Endothelial cell of umbilical vein (primary cell): ENCODE measurements at regions not wholly inside any gene's neighbourhood (a gene's known extent, or its start where the extent isn't known, plus 50 kb on each side); places are given as distances from the start of the nearest gene placed in this dataset.

Experiments used
- EZH2 ChIP-seq: IDR thresholded peaks from 2 replicates; pipeline ENCODE4 v1.6.1; 2012; ENCODE audit warnings: borderline replicate concordance, low read depth, mild to moderate bottlenecking, moderate library complexity, low read length, inconsistent platforms; ENCODE audit not compliant: severe bottlenecking
- FOS ChIP-seq: IDR thresholded peaks from 2 replicates; pipeline ENCODE4 v1.6.1; 2011; ENCODE audit warnings: mild to moderate bottlenecking, low read length, moderate library complexity, borderline replicate concordance; ENCODE audit not compliant: insufficient read depth
- GATA2 ChIP-seq: IDR thresholded peaks from 2 replicates; pipeline ENCODE4 v1.7.0; 2011; ENCODE audit warnings: low read depth, mild to moderate bottlenecking, moderate library complexity, mixed read lengths, low read length; ENCODE audit not compliant: insufficient read length, insufficient read depth
- JUN ChIP-seq: IDR thresholded peaks from 2 replicates; pipeline ENCODE4 v1.6.1; 2011; ENCODE audit warnings: borderline replicate concordance, low read depth; ENCODE audit not compliant: insufficient read length, insufficient read depth
- MYC ChIP-seq: IDR thresholded peaks from one replicate; pipeline ENCODE4 v1.6.1; 2011; ENCODE audit warnings: mild to moderate bottlenecking, low read depth, low read length
- POLR2A ChIP-seq: IDR thresholded peaks from 2 replicates; pipeline ENCODE4 v1.6.1; 2012; ENCODE audit warnings: low read depth, mild to moderate bottlenecking, control low read depth, low read length
- POLR2AphosphoS5 ChIP-seq: IDR thresholded peaks from 2 replicates; pipeline ENCODE4 v1.6.1; 2012; ENCODE audit warnings: low read depth, mild to moderate bottlenecking, control low read depth, low read length, moderate library complexity; ENCODE audit not compliant: insufficient read depth
- TF ChIP-seq, protein P1 (sequence below), 2 donors: IDR thresholded peaks; 1 replicate in 1 of 2; 2 replicates in 1 of 2; pipeline ENCODE4 v1.5.1; 2011; ENCODE audit warnings: low read length in 2 of 2, mild to moderate bottlenecking in 2 of 2, moderate library complexity in 2 of 2, control low read depth in 1 of 2, inconsistent platforms in 1 of 2, low read depth in 1 of 2; ENCODE audit not compliant: insufficient read depth in 1 of 2; ENCODE audit errors: extremely low read depth in 1 of 2
- TF ChIP-seq, protein P2 (sequence below): IDR thresholded peaks from 2 replicates; pipeline ENCODE4 v1.6.1; 2011; ENCODE audit not compliant: insufficient read depth, insufficient read length

DNA sequence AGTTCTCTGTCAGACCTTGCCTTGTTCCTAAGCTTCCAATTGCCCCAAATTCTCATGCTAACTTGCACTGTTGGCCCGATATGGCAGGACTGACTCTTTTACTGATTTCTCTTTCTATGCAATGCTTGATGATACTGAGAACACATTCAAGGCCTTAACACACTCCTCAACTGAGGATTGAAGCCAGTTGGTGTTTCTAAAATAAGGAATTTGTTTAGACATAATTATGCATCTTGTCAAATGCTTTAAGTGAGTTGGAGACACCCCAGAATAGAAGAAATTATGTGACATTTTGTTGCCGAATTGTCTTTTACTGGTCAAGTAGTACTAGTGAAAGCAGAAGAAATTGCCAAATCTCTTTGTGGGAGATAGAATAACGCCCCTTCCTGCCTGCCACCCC lies 60.0 kb upstream of the THSD7B start:
- TF ChIP-seq, protein P1, sequence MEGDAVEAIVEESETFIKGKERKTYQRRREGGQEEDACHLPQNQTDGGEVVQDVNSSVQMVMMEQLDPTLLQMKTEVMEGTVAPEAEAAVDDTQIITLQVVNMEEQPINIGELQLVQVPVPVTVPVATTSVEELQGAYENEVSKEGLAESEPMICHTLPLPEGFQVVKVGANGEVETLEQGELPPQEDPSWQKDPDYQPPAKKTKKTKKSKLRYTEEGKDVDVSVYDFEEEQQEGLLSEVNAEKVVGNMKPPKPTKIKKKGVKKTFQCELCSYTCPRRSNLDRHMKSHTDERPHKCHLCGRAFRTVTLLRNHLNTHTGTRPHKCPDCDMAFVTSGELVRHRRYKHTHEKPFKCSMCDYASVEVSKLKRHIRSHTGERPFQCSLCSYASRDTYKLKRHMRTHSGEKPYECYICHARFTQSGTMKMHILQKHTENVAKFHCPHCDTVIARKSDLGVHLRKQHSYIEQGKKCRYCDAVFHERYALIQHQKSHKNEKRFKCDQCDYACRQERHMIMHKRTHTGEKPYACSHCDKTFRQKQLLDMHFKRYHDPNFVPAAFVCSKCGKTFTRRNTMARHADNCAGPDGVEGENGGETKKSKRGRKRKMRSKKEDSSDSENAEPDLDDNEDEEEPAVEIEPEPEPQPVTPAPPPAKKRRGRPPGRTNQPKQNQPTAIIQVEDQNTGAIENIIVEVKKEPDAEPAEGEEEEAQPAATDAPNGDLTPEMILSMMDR (IDR thresholded peaks at IDR 0.05; ENCODE audit: extremely low read depth in 1 of 2, insufficient read depth in 1 of 2, low read depth in 1 of 2, low read length in 2 of 2), result no peak
- TF ChIP-seq POLR2A, result no peak
- no peak for TF ChIP-seq EZH2
- no peak for TF ChIP-seq POLR2AphosphoS5
- TF ChIP-seq JUN, result no peak
- TF ChIP-seq, protein P2, sequence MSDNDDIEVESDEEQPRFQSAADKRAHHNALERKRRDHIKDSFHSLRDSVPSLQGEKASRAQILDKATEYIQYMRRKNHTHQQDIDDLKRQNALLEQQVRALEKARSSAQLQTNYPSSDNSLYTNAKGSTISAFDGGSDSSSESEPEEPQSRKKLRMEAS, result no peak
- TF ChIP-seq FOS, result no peak
- TF ChIP-seq MYC, result no peak
- no peak for TF ChIP-seq GATA2
